HEK293 (cell line): ENCODE measurements at regions not wholly inside any gene's neighbourhood (a gene's known extent, or its start where the extent isn't known, plus 50 kb on each side); places are given as distances from the start of the nearest gene placed in this dataset.

Experiments used
- CTCF ChIA-PET: fragments of 350-600 bp; formaldehyde crosslinking; extraction: SDS; loops from one replicate; lab custom pipeline; 2021; ENCODE audit warnings: antibody characterized with exemption; lab: Yijun Ruan, JAX
- POLR2A ChIA-PET: fragments of 300-600 bp; formaldehyde crosslinking; extraction: SDS; loops from one replicate; lab custom pipeline; 2020; ENCODE audit warnings: antibody characterized with exemption, inconsistent platforms; lab: Yijun Ruan, JAX
- H3K27ac ChIP-seq: fragments of 200-500 bp; sonication (Bioruptor generic); 2 replicates; pipeline ENCODE4 v1.5.1; 2014; ENCODE audit warnings: low read depth, low read length, control low read depth, inconsistent platforms; ENCODE audit errors: extremely low read depth
- H3K36me3 ChIP-seq, 2 experiments: fragments of 200-500 bp in 1 of 2; sonication (Bioruptor generic) in 1 of 2; 1 replicate in 1 of 2; 2 replicates in 1 of 2; pipeline ENCODE4 v1.5.1; 2014 to 2017; ENCODE audit warnings: inconsistent platforms in 2 of 2, low read length in 2 of 2; ENCODE audit not compliant: control insufficient read depth in 2 of 2, insufficient read depth in 1 of 2
- H3K4me1 ChIP-seq: fragments of 200-500 bp; sonication (Bioruptor generic); 2 replicates; pipeline ENCODE4 v1.5.1; 2014; ENCODE audit warnings: mild to moderate bottlenecking, low read length, inconsistent platforms; ENCODE audit not compliant: control insufficient read depth, insufficient read depth
- H3K4me3 ChIP-seq: 2 replicates; pipeline ENCODE4 v1.5.1; 2011; ENCODE audit warnings: low read depth, mild to moderate bottlenecking, control low read depth, low read length, moderate library complexity
- H3K9me3 ChIP-seq: fragments of 200-500 bp; sonication (Bioruptor generic); 2 replicates; pipeline ENCODE4 v1.5.1; 2014; ENCODE audit warnings: low read depth, low read length, inconsistent platforms; ENCODE audit not compliant: control insufficient read depth, insufficient read depth
- KLF7 ChIP-seq: fragments of 450-650 bp; formaldehyde crosslinking; IDR thresholded peaks from 2 replicates; pipeline ENCODE4 v1.5.1; 2016; ENCODE audit warnings: missing biosample characterization, missing genetic modification characterization, borderline replicate concordance
- OSR2 ChIP-seq: fragments of 450-650 bp; formaldehyde crosslinking; IDR thresholded peaks from 2 replicates; pipeline ENCODE4 v1.5.1; 2016; ENCODE audit warnings: missing biosample characterization, missing genetic modification characterization
- REPIN1 ChIP-seq: fragments of 450-650 bp; formaldehyde crosslinking; IDR thresholded peaks from 2 replicates; pipeline ENCODE4 v1.5.1; 2017; ENCODE audit warnings: missing biosample characterization, missing genetic modification characterization, low read depth
- ZBTB44 ChIP-seq: fragments of 450-650 bp; IDR thresholded peaks from 2 replicates; pipeline ENCODE4 v1.5.1; 2018; ENCODE audit warnings: missing biosample characterization, mild to moderate bottlenecking, missing genetic modification characterization
- ZBTB48 ChIP-seq: fragments of 450-650 bp; formaldehyde crosslinking; IDR thresholded peaks from 2 replicates; pipeline ENCODE4 v1.5.1; 2016; ENCODE audit warnings: missing biosample characterization, missing genetic modification characterization
- ZBTB49 ChIP-seq: fragments of 450-650 bp; formaldehyde crosslinking; IDR thresholded peaks from 2 replicates; pipeline ENCODE4 v1.5.1; 2016; ENCODE audit warnings: missing biosample characterization, missing genetic modification characterization, low read depth
- ZNF302 ChIP-seq: fragments of 450-650 bp; formaldehyde crosslinking; IDR thresholded peaks from 2 replicates; pipeline ENCODE4 v1.5.1; 2016; ENCODE audit warnings: missing biosample characterization, missing genetic modification characterization, low read depth
- ZNF350 ChIP-seq: fragments of 450-650 bp; formaldehyde crosslinking; IDR thresholded peaks from 2 replicates; pipeline ENCODE4 v1.5.0; 2017; ENCODE audit warnings: missing biosample characterization, mild to moderate bottlenecking, missing genetic modification characterization
- ZNF621 ChIP-seq: fragments of 450-650 bp; formaldehyde crosslinking; IDR thresholded peaks from 2 replicates; pipeline ENCODE4 v1.5.1; 2017; ENCODE audit warnings: missing biosample characterization, missing genetic modification characterization
- ZNF645 ChIP-seq: fragments of 450-650 bp; formaldehyde crosslinking; IDR thresholded peaks from 2 replicates; pipeline ENCODE4; 2016; ENCODE audit warnings: missing biosample characterization, missing genetic modification characterization
- ZNF670 ChIP-seq: fragments of 450-650 bp; formaldehyde crosslinking; IDR thresholded peaks from 2 replicates; pipeline ENCODE4 v1.5.1; 2016; ENCODE audit warnings: missing biosample characterization, missing genetic modification characterization, low read depth
- ZNF677 ChIP-seq: fragments of 450-650 bp; IDR thresholded peaks from 2 replicates; pipeline ENCODE4 v1.5.0; 2018; ENCODE audit warnings: missing biosample characterization, mild to moderate bottlenecking, missing genetic modification characterization, moderate library complexity
- ZSCAN16 ChIP-seq: fragments of 450-650 bp; formaldehyde crosslinking; IDR thresholded peaks from 2 replicates; pipeline ENCODE4 v1.5.1; 2016; ENCODE audit warnings: missing biosample characterization, missing genetic modification characterization
- TF ChIP-seq, protein P1 (sequence below): fragments of 450-650 bp; formaldehyde crosslinking; IDR thresholded peaks from 2 replicates; pipeline ENCODE4 v1.5.1; 2017; ENCODE audit warnings: missing biosample characterization, missing genetic modification characterization
- TF ChIP-seq, protein P2 (sequence below): fragments of 450-650 bp; formaldehyde crosslinking; IDR thresholded peaks from 2 replicates; pipeline ENCODE4 v1.5.0; 2017; ENCODE audit warnings: missing biosample characterization, missing genetic modification characterization, borderline replicate concordance

- TF ChIP-seq, protein P1, sequence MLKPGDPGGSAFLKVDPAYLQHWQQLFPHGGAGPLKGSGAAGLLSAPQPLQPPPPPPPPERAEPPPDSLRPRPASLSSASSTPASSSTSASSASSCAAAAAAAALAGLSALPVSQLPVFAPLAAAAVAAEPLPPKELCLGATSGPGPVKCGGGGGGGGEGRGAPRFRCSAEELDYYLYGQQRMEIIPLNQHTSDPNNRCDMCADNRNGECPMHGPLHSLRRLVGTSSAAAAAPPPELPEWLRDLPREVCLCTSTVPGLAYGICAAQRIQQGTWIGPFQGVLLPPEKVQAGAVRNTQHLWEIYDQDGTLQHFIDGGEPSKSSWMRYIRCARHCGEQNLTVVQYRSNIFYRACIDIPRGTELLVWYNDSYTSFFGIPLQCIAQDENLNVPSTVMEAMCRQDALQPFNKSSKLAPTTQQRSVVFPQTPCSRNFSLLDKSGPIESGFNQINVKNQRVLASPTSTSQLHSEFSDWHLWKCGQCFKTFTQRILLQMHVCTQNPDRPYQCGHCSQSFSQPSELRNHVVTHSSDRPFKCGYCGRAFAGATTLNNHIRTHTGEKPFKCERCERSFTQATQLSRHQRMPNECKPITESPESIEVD: no peak
- TF ChIP-seq ZNF645 (tag by site-specific recombination) (no peak), ZBTB49 (tag by site-specific recombination) (no peak), ZNF302 (tag by site-specific recombination) (no peak), ZNF670 (tag by site-specific recombination) (no peak), ZBTB48 (tag by site-specific recombination) (no peak), ZNF677 (tag by site-specific recombination) (no peak), OSR2 (tag by site-specific recombination) (no peak)
Observed at GRCh38 chr6:155996151-155996550, 540.5 kb upstream of the NOX3 start (continued).

DNA sequence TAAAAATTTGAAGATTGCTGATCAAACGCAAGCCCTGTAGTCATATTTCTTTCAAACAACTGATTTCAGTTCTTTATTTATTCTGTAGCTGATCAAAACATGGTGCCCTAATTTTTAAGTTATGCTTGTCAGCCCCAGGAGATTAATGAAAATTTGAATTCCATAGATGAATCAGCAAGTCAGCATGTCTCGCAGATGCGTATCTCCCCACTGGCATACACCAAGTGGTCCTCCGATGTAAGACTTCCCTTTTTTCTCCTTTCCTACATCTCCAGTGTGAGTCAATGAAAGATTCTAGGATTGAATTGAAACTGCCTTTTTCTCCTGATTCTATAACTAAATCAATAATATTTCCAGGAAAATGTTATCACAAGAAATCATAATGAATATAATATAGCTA lies 539.6 kb upstream of the NOX3 start:
- no peak overlapping the region for H3K27ac ChIP-seq
- TF ChIP-seq REPIN1 (no peak), ZNF350 (tag by site-specific recombination) (no peak), ZNF621 (no peak), KLF7 (tag by site-specific recombination) (no peak), ZSCAN16 (tag by site-specific recombination) (no peak), ZBTB44 (tag by site-specific recombination) (no peak)
- TF ChIP-seq, protein P2, sequence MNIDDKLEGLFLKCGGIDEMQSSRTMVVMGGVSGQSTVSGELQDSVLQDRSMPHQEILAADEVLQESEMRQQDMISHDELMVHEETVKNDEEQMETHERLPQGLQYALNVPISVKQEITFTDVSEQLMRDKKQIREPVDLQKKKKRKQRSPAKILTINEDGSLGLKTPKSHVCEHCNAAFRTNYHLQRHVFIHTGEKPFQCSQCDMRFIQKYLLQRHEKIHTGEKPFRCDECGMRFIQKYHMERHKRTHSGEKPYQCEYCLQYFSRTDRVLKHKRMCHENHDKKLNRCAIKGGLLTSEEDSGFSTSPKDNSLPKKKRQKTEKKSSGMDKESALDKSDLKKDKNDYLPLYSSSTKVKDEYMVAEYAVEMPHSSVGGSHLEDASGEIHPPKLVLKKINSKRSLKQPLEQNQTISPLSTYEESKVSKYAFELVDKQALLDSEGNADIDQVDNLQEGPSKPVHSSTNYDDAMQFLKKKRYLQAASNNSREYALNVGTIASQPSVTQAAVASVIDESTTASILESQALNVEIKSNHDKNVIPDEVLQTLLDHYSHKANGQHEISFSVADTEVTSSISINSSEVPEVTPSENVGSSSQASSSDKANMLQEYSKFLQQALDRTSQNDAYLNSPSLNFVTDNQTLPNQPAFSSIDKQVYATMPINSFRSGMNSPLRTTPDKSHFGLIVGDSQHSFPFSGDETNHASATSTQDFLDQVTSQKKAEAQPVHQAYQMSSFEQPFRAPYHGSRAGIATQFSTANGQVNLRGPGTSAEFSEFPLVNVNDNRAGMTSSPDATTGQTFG (tag by site-specific recombination): no peak
- TF ChIP-seq, all 188 proteins: peak for 0
- ChIA-PET CTCF (no interaction called here), POLR2A (no interaction called here)
- Histone ChIP-seq H3K4me3 (no peak overlapping the region), H3K4me1 (no peaks in the 10 kb centered on the region), H3K9me3 (no peaks in the 10 kb centered on the region), H3K36me3 (no peaks in the 10 kb centered on the region)
